Stimulated activated CD8-positive, alpha-beta memory T cell treated with anti-CD3 and anti-CD28 coated beads, Interleukin-4, amount 100 ng/mL, for 1 hour (primary cell): ENCODE measurements at regions not wholly inside any gene's neighbourhood (a gene's known extent, or its start where the extent isn't known, plus 50 kb on each side); places are given as distances from the start of the nearest gene placed in this dataset.

Experiments used
- DNase-seq, 2 donors: peaks; one replicate each; pipeline ENCODE4 v3.0.0-alpha.2; 2020; ENCODE audit warnings: low read depth in 2 of 2, low spot score in 1 of 2

GRCh38 chr15:36499412-36500389, 79.7 kb upstream of the CDIN1 start:
- no peak for DNase-seq

GRCh38 chr15:36501063-36501678, 78.3 kb upstream of the CDIN1 start:
- no peak for DNase-seq

GRCh38 chr15:36502509-36502908, 76.9 kb upstream of the CDIN1 start:
- DNase-seq: no peak

- DNase-seq: no peak
Observed at GRCh38 chr15:36506733-36507356, 72.6 kb upstream of the CDIN1 start.

GRCh38 chr15:36507458-36507857, 72.0 kb upstream of the CDIN1 start:
- DNase-seq: no peak

GRCh38 chr15:36511594-36511993, 67.8 kb upstream of the CDIN1 start:
- DNase-seq: no peak

GRCh38 chr15:36517758-36518157, 61.7 kb upstream of the CDIN1 start:
- no peak for DNase-seq

- DNase-seq: no peak
Observed at GRCh38 chr15:36519067-36519466, 60.4 kb upstream of the CDIN1 start.

- no peak for DNase-seq
Observed at GRCh38 chr15:36525430-36525829, 54.0 kb upstream of the CDIN1 start.

GRCh38 chr15:36527235-36528162, 51.9 kb upstream of the CDIN1 start:
- no peak for DNase-seq

- no peak for DNase-seq
Observed at GRCh38 chr15:36529296-36530011, 50.0 kb upstream of the CDIN1 start.
